NOMO-1 treated with dmso at 0.1 percent for 144 hours (cell line): ENCODE measurements at regions not wholly inside any gene's neighbourhood (a gene's known extent, or its start where the extent isn't known, plus 50 kb on each side); places are given as distances from the start of the nearest gene placed in this dataset.

Experiments used
- DNase-seq: peaks from one replicate; lab custom pipeline; 2025; ENCODE audit not compliant: unreplicated experiment; lab: John Stamatoyannopoulos, UW

- no peak for DNase-seq
Measured at GRCh38 chr12:111089616-111090015, 169.2 kb upstream of the MYL2 start.

- DNase-seq, result no peak
Measured at GRCh38 chr12:111088409-111088808, 168.0 kb upstream of the MYL2 start.

- no peak for DNase-seq
Measured at GRCh38 chr12:111086947-111087700, 166.7 kb upstream of the MYL2 start.

GRCh38 chr12:111085096-111085495, 164.7 kb upstream of the MYL2 start:
- no peak for DNase-seq

- DNase-seq, result no peak
Measured at GRCh38 chr12:111084605-111085004, 164.2 kb upstream of the MYL2 start.

- DNase-seq, result no peak
Measured at GRCh38 chr12:111084158-111084557, 163.8 kb upstream of the MYL2 start.

GRCh38 chr12:111081600-111081999, 161.2 kb upstream of the MYL2 start:
- DNase-seq, result no peak

- no peak for DNase-seq
Measured at GRCh38 chr12:111078731-111079130, 158.4 kb upstream of the MYL2 start.

GRCh38 chr12:111076611-111077451, 156.5 kb upstream of the MYL2 start:
- DNase-seq, result no peak

- DNase-seq, result no peak
Measured at GRCh38 chr12:111076199-111076598, 155.8 kb upstream of the MYL2 start.

- no peak for DNase-seq
Measured at GRCh38 chr12:111074965-111075364, 154.6 kb upstream of the MYL2 start.

- DNase-seq, result no peak
Measured at GRCh38 chr12:111074559-111074958, 154.2 kb upstream of the MYL2 start.

GRCh38 chr12:111073370-111073769, 153.0 kb upstream of the MYL2 start:
- no peak for DNase-seq

GRCh38 chr12:111072299-111072698, 151.9 kb upstream of the MYL2 start:
- no peak for DNase-seq

- no peak for DNase-seq
Measured at GRCh38 chr12:111069886-111070285, 149.5 kb upstream of the MYL2 start.

GRCh38 chr12:111068290-111068689, 147.9 kb upstream of the MYL2 start:
- DNase-seq, result no peak

GRCh38 chr12:111067498-111067897, 147.1 kb upstream of the MYL2 start:
- DNase-seq, result no peak

GRCh38 chr12:111066744-111067437, 146.5 kb upstream of the MYL2 start:
- DNase-seq, result no peak

- no peak for DNase-seq
Measured at GRCh38 chr12:111064982-111065381, 144.6 kb upstream of the MYL2 start.

- DNase-seq, result no peak
Measured at GRCh38 chr12:111064154-111064553, 143.8 kb upstream of the MYL2 start.

- DNase-seq, result no peak
Measured at GRCh38 chr12:111063295-111064026, 143.1 kb upstream of the MYL2 start.
